Astrocyte (in vitro differentiated cells and primary cell): ENCODE measurements at regions not wholly inside any gene's neighbourhood (a gene's known extent, or its start where the extent isn't known, plus 50 kb on each side); places are given as distances from the start of the nearest gene placed in this dataset.

Source experiments
- DNase-seq: peaks from one replicate; pipeline ENCODE4 v3.0.0-alpha.2; 2010; ENCODE audit warnings: low read depth
- FAIRE-seq: peaks from 2 replicates; lab custom pipeline; 2011; peaks lifted over from hg19 to GRCh38; lab: Jason Lieb, UNC
- H2AFZ ChIP-seq: 2 replicates; pipeline ENCODE4 v1.6.0; 2012; ENCODE audit warnings: low read depth, low read length, inconsistent platforms
- H3K27ac ChIP-seq: 2 replicates; pipeline ENCODE4 v1.5.1; 2011; ENCODE audit warnings: low read depth, low read length, inconsistent platforms
- H3K27me3 ChIP-seq: 2 replicates; pipeline ENCODE4 v1.6.0; 2011; ENCODE audit warnings: low read length, inconsistent platforms; ENCODE audit not compliant: insufficient read depth
- H3K36me3 ChIP-seq: 2 replicates; pipeline ENCODE4 v1.5.1; 2011; ENCODE audit warnings: low read length, inconsistent platforms; ENCODE audit not compliant: insufficient read depth
- H3K4me1 ChIP-seq: 2 replicates; pipeline ENCODE4 v1.5.1; 2011; ENCODE audit warnings: low read length, inconsistent platforms; ENCODE audit not compliant: insufficient read depth
- H3K4me2 ChIP-seq: 2 replicates; pipeline ENCODE4 v1.6.0; 2012; ENCODE audit warnings: low read length, inconsistent platforms
- H3K4me3 ChIP-seq: 2 replicates; pipeline ENCODE4 v1.5.1; 2011; ENCODE audit warnings: low read depth, mild to moderate bottlenecking, low read length, inconsistent platforms; ENCODE audit not compliant: insufficient read depth
- H3K79me2 ChIP-seq: 2 replicates; pipeline ENCODE4 v1.6.0; 2012; ENCODE audit warnings: mild to moderate bottlenecking, low read length, inconsistent platforms; ENCODE audit not compliant: insufficient read depth
- H3K9ac ChIP-seq: 2 replicates; pipeline ENCODE4 v1.6.0; 2012; ENCODE audit warnings: mild to moderate bottlenecking, low read length, inconsistent platforms
- H3K9me3 ChIP-seq: 2 replicates; pipeline ENCODE4 v1.5.1; 2012; ENCODE audit warnings: low read depth, mild to moderate bottlenecking, low read length, inconsistent platforms; ENCODE audit not compliant: insufficient read depth
- H4K20me1 ChIP-seq: 2 replicates; pipeline ENCODE4 v1.6.0; 2012; ENCODE audit warnings: low read length, inconsistent platforms; ENCODE audit not compliant: insufficient read depth
- H3K27ac Mint-ChIP-seq: one replicate; pipeline ENCODE4 v1.8.0; 2021; ENCODE audit warnings: mild to moderate bottlenecking, mixed read lengths; ENCODE audit not compliant: unreplicated experiment
- H3K27me3 Mint-ChIP-seq: one replicate; pipeline ENCODE4 v1.8.0; 2021; ENCODE audit warnings: low read depth, mixed read lengths; ENCODE audit not compliant: unreplicated experiment
- H3K36me3 Mint-ChIP-seq: one replicate; pipeline ENCODE4 v1.8.0; 2021; ENCODE audit warnings: low read depth, mixed read lengths; ENCODE audit not compliant: unreplicated experiment
- H3K4me1 Mint-ChIP-seq: one replicate; pipeline ENCODE4 v1.8.0; 2021; ENCODE audit warnings: low read depth, mixed read lengths; ENCODE audit not compliant: unreplicated experiment
- H3K4me3 Mint-ChIP-seq: one replicate; pipeline ENCODE4 v1.8.0; 2021; ENCODE audit warnings: mild to moderate bottlenecking, moderate library complexity, mixed read lengths; ENCODE audit not compliant: unreplicated experiment
- H3K9me3 Mint-ChIP-seq: one replicate; pipeline ENCODE4 v1.8.0; 2021; ENCODE audit warnings: mild to moderate bottlenecking, mixed read lengths; ENCODE audit not compliant: unreplicated experiment
- CTCF ChIP-seq: IDR thresholded peaks from 2 replicates; pipeline ENCODE4 v1.5.1; 2011; ENCODE audit warnings: low read depth, mild to moderate bottlenecking, inconsistent platforms, low read length, moderate library complexity; ENCODE audit not compliant: insufficient read depth
- EZH2 ChIP-seq: IDR thresholded peaks from 2 replicates; pipeline ENCODE4 v1.6.1; 2012; ENCODE audit warnings: mild to moderate bottlenecking, low read length, inconsistent platforms; ENCODE audit not compliant: insufficient read depth

- no peaks in the 10 kb centered on the region for H3K4me1 Mint-ChIP-seq
- H3K9me3 Mint-ChIP-seq: no peaks in the 10 kb centered on the region
- Histone ChIP-seq H2AFZ (no peak overlapping the region), H3K4me3 (no peak overlapping the region), H3K36me3 (no peaks in the 10 kb centered on the region), H3K9me3 (no peaks in the 10 kb centered on the region), H3K27me3 (no peaks in the 10 kb centered on the region), H3K4me2 (no peak overlapping the region), H3K27ac (no peak overlapping the region), H3K79me2 (no peaks in the 10 kb centered on the region), H4K20me1 (no peaks in the 10 kb centered on the region), H3K4me1 (no peaks in the 10 kb centered on the region), H3K9ac (no peak overlapping the region)
- FAIRE-seq (no peak), DNase-seq (no peak)
- no peak overlapping the region for H3K4me3 Mint-ChIP-seq
- TF ChIP-seq EZH2: no peak
- no peak for TF ChIP-seq CTCF
- H3K27ac Mint-ChIP-seq: no peak overlapping the region
- no peaks in the 10 kb centered on the region for H3K36me3 Mint-ChIP-seq
- no peaks in the 10 kb centered on the region for H3K27me3 Mint-ChIP-seq
Measured at GRCh38 chr5:166957782-166958181, 1333.7 kb upstream of the WWC1 start.

- Histone ChIP-seq H4K20me1 (no peaks in the 10 kb centered on the region), H3K4me1 (no peaks in the 10 kb centered on the region), H3K79me2 (no peaks in the 10 kb centered on the region), H3K9me3 (no peaks in the 10 kb centered on the region), H3K4me3 (no peak overlapping the region), H3K27me3 (no peaks in the 10 kb centered on the region), H2AFZ (no peak overlapping the region), H3K9ac (no peak overlapping the region), H3K36me3 (no peaks in the 10 kb centered on the region), H3K4me2 (no peak overlapping the region), H3K27ac (no peak overlapping the region)
- H3K4me3 Mint-ChIP-seq: no peak overlapping the region
- H3K4me1 Mint-ChIP-seq: no peaks in the 10 kb centered on the region
- H3K27me3 Mint-ChIP-seq: no peaks in the 10 kb centered on the region
- TF ChIP-seq EZH2 (no peak), CTCF (no peak)
- no peak overlapping the region for H3K27ac Mint-ChIP-seq
- no peaks in the 10 kb centered on the region for H3K36me3 Mint-ChIP-seq
- DNase-seq (no peak), FAIRE-seq (no peak)
- no peaks in the 10 kb centered on the region for H3K9me3 Mint-ChIP-seq
Measured at GRCh38 chr5:166959766-166960165, 1331.7 kb upstream of the WWC1 start.

GRCh38 chr5:166961028-166961427 is 1330.4 kb upstream of the WWC1 start:
- H2AFZ ChIP-seq: no peak overlapping the region
- Mint-ChIP-seq H3K9me3 (no peaks in the 10 kb centered on the region), H3K36me3 (no peaks in the 10 kb centered on the region), H3K27me3 (no peaks in the 10 kb centered on the region), H3K27ac (no peak overlapping the region), H3K4me1 (no peaks in the 10 kb centered on the region), H3K4me3 (no peak overlapping the region)
- H3K4me2 ChIP-seq: no peak overlapping the region
- H3K79me2 ChIP-seq: no peaks in the 10 kb centered on the region
- H4K20me1 ChIP-seq: no peaks in the 10 kb centered on the region
- DNase-seq (no peak), FAIRE-seq (no peak)
- no peak overlapping the region for H3K4me3 ChIP-seq
- H3K27me3 ChIP-seq: no peaks in the 10 kb centered on the region
- no peaks in the 10 kb centered on the region for H3K9me3 ChIP-seq
- no peak overlapping the region for H3K9ac ChIP-seq
- H3K27ac ChIP-seq: no peak overlapping the region
- H3K36me3 ChIP-seq: no peaks in the 10 kb centered on the region
- TF ChIP-seq EZH2 (no peak), CTCF (no peak)
- H3K4me1 ChIP-seq: no peaks in the 10 kb centered on the region
